Urinary bladder (tissue), 3 donors: ENCODE measurements at regions not wholly inside any gene's neighbourhood (a gene's known extent, or its start where the extent isn't known, plus 50 kb on each side); places are given as distances from the start of the nearest gene placed in this dataset.

Experiments used
- DNase-seq: peaks from one replicate; pipeline ENCODE4 v3.0.0-alpha.2; 2015; ENCODE audit errors: extremely low spot score
- H3K27ac ChIP-seq: one replicate; pipeline ENCODE4 v1.5.1; 2013; ENCODE audit warnings: low read depth, mild to moderate bottlenecking, moderate library complexity
- H3K36me3 ChIP-seq: one replicate; pipeline ENCODE4 v1.6.1; 2013; ENCODE audit warnings: mild to moderate bottlenecking, moderate library complexity; ENCODE audit not compliant: insufficient read depth
- H3K4me1 ChIP-seq: one replicate; pipeline ENCODE4 v1.6.1; 2013; ENCODE audit warnings: mild to moderate bottlenecking, moderate library complexity; ENCODE audit not compliant: insufficient read depth
- H3K4me3 ChIP-seq: one replicate; pipeline ENCODE4 v1.5.1; 2013; ENCODE audit warnings: low read depth, low read length
- WGBS: extraction: QIAGEN DNeasy Blood & Tissue Kit; methylation state at CpG from one replicate; pipeline ENCODE4 v1.1.7; 2013; 5-methylcytosine and 5-hydroxymethylcytosine counted together
- donor health status: healthy with polysubstance abuse.
- donor health status: healthy.

- DNase-seq: no peak
- 77% methylated on average over 1 of the region's 1 CpG for WGBS
- no peaks in the 10 kb centered on the region for H3K36me3 ChIP-seq
- no peak overlapping the region for H3K4me3 ChIP-seq
- no peaks in the 10 kb centered on the region for H3K4me1 ChIP-seq
- H3K27ac ChIP-seq: no peak overlapping the region
Measured at GRCh38 chr14:45519766-45520165, 266.8 kb upstream of the MIS18BP1 start.

- 48% methylated on average over 4 of the region's 4 CpGs for WGBS
- Histone ChIP-seq H3K4me1 (no peaks in the 10 kb centered on the region), H3K4me3 (no peak overlapping the region), H3K36me3 (no peaks in the 10 kb centered on the region), H3K27ac (no peak overlapping the region)
- no peak for DNase-seq
Measured at GRCh38 chr14:45492876-45493275, 239.9 kb upstream of the MIS18BP1 start.

- 78% methylated on average over 3 of the region's 3 CpGs for WGBS
- Histone ChIP-seq H3K36me3 (no peaks in the 10 kb centered on the region), H3K4me1 (no peaks in the 10 kb centered on the region), H3K4me3 (no peak overlapping the region), H3K27ac (no peak overlapping the region)
- no peak for DNase-seq
Measured at GRCh38 chr14:45491914-45492313, 238.9 kb upstream of the MIS18BP1 start.

GRCh38 chr14:45486599-45486998 is 233.6 kb upstream of the MIS18BP1 start:
- no peaks in the 10 kb centered on the region for H3K36me3 ChIP-seq
- DNase-seq: no peak
- WGBS: 89% methylated on average over 1 of the region's 1 CpG
- H3K4me1 ChIP-seq: no peaks in the 10 kb centered on the region
- no peak overlapping the region for H3K4me3 ChIP-seq
- H3K27ac ChIP-seq: no peak overlapping the region

- no peaks in the 10 kb centered on the region for H3K36me3 ChIP-seq
- 53% methylated on average over 1 of the region's 1 CpG for WGBS
- H3K4me1 ChIP-seq: no peaks in the 10 kb centered on the region
- H3K4me3 ChIP-seq: no peak overlapping the region
- DNase-seq: no peak
- no peak overlapping the region for H3K27ac ChIP-seq
Measured at GRCh38 chr14:45467023-45467422, 214.0 kb upstream of the MIS18BP1 start.

- Histone ChIP-seq H3K36me3 (no peaks in the 10 kb centered on the region), H3K4me1 (no peaks in the 10 kb centered on the region), H3K27ac (no peak overlapping the region), H3K4me3 (no peak overlapping the region)
- 47% methylated on average over 1 of the region's 1 CpG for WGBS
- no peak for DNase-seq
Measured at GRCh38 chr14:45434221-45434620, 181.2 kb upstream of the MIS18BP1 start.

GRCh38 chr14:45426685-45427282 is 173.8 kb upstream of the MIS18BP1 start:
- no peaks in the 10 kb centered on the region for H3K4me1 ChIP-seq
- no peak overlapping the region for H3K4me3 ChIP-seq
- H3K27ac ChIP-seq: no peak overlapping the region
- H3K36me3 ChIP-seq: no peaks in the 10 kb centered on the region
- 3% methylated on average over 2 of the region's 2 CpGs for WGBS
- DNase-seq: no peak

GRCh38 chr14:45406942-45407341 is 153.9 kb upstream of the MIS18BP1 start:
- WGBS: 69% methylated on average over 2 of the region's 2 CpGs
- Histone ChIP-seq H3K36me3 (no peaks in the 10 kb centered on the region), H3K27ac (no peak overlapping the region)

GRCh38 chr14:45400950-45401640 is 148.1 kb upstream of the MIS18BP1 start:
- DNase-seq: no peak
- no peaks in the 10 kb centered on the region for H3K4me1 ChIP-seq
- WGBS: 39% methylated on average over 4 of the region's 4 CpGs
- H3K36me3 ChIP-seq: no peaks in the 10 kb centered on the region
- H3K27ac ChIP-seq: no peak overlapping the region
- no peak overlapping the region for H3K4me3 ChIP-seq

More at GRCh38 chr14:45406942-45407341, 153.9 kb upstream of the MIS18BP1 start:
- no peaks in the 10 kb centered on the region for H3K4me1 ChIP-seq
- DNase-seq: no peak
- H3K4me3 ChIP-seq: no peak overlapping the region

- DNase-seq: no peak
- 40% methylated on average over 1 of the region's 1 CpG for WGBS
- H3K36me3 ChIP-seq: no peaks in the 10 kb centered on the region
- H3K4me3 ChIP-seq: no peak overlapping the region
- no peaks in the 10 kb centered on the region for H3K4me1 ChIP-seq
- H3K27ac ChIP-seq: no peak overlapping the region
Measured at GRCh38 chr14:45400509-45400908, 147.5 kb upstream of the MIS18BP1 start.

- WGBS: 68% methylated on average over 2 of the region's 2 CpGs
- no peak for DNase-seq
- Histone ChIP-seq H3K27ac (no peak overlapping the region), H3K36me3 (no peaks in the 10 kb centered on the region), H3K4me1 (no peaks in the 10 kb centered on the region), H3K4me3 (no peak overlapping the region)
Measured at GRCh38 chr14:45381091-45381490, 128.1 kb upstream of the MIS18BP1 start.

- H3K36me3 ChIP-seq: no peaks in the 10 kb centered on the region
- H3K4me1 ChIP-seq: no peaks in the 10 kb centered on the region
- H3K27ac ChIP-seq: no peak overlapping the region
- no peak overlapping the region for H3K4me3 ChIP-seq
- no peak for DNase-seq
- 49% methylated on average over 2 of the region's 2 CpGs for WGBS
Measured at GRCh38 chr14:45377166-45377565, 124.2 kb upstream of the MIS18BP1 start.

GRCh38 chr14:45373877-45374276 is 120.9 kb upstream of the MIS18BP1 start:
- H3K4me3 ChIP-seq: no peak overlapping the region
- WGBS: 85% methylated on average over 2 of the region's 2 CpGs
- no peaks in the 10 kb centered on the region for H3K4me1 ChIP-seq
- H3K36me3 ChIP-seq: no peaks in the 10 kb centered on the region
- H3K27ac ChIP-seq: no peak overlapping the region
- no peak for DNase-seq

- Histone ChIP-seq H3K4me3 (no peak overlapping the region), H3K4me1 (no peaks in the 10 kb centered on the region), H3K36me3 (no peaks in the 10 kb centered on the region), H3K27ac (no peak overlapping the region)
- no peak for DNase-seq
- WGBS: 44% methylated on average over 4 of the region's 4 CpGs
Measured at GRCh38 chr14:45364565-45365156, 111.7 kb upstream of the MIS18BP1 start.
